ENCODE measurements at regions not wholly inside any gene's neighbourhood (a gene's known extent, or its start where the extent isn't known, plus 50 kb on each side); places are given as distances from the start of the nearest gene placed in this dataset.

DNA sequence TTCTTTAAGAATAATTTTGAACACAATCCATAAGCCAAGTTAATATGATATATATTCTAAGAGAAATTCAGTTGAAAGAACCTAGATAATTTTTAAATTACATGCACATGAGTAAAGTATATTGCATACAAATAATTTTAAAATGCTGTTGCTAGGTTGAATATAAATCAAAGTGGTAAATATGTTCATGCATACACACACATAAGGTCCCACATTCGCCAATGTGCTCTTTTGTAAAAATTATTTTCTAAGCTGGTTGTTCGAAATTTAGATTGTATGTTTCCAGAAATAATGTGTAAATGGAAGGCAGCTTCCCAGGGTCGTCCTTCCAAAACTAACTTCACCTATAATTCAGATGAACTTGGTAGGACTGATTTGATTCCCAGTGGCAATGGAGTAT, 173.7 kb upstream of the CCDC196 start (continued):
- TF ChIP-seq, protein P1, sequence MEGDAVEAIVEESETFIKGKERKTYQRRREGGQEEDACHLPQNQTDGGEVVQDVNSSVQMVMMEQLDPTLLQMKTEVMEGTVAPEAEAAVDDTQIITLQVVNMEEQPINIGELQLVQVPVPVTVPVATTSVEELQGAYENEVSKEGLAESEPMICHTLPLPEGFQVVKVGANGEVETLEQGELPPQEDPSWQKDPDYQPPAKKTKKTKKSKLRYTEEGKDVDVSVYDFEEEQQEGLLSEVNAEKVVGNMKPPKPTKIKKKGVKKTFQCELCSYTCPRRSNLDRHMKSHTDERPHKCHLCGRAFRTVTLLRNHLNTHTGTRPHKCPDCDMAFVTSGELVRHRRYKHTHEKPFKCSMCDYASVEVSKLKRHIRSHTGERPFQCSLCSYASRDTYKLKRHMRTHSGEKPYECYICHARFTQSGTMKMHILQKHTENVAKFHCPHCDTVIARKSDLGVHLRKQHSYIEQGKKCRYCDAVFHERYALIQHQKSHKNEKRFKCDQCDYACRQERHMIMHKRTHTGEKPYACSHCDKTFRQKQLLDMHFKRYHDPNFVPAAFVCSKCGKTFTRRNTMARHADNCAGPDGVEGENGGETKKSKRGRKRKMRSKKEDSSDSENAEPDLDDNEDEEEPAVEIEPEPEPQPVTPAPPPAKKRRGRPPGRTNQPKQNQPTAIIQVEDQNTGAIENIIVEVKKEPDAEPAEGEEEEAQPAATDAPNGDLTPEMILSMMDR (IDR thresholded peaks at IDR 0.05) = no peak
- TF ChIP-seq NFIC (IDR thresholded peaks at IDR 0.05; ENCODE audit: borderline replicate concordance) (no peak), FOSL2 (IDR thresholded peaks at IDR 0.05; ENCODE audit: borderline replicate concordance, low read depth) (no peak), EZH2phosphoT487 (IDR thresholded peaks at IDR 0.05; ENCODE audit: borderline replicate concordance, low read depth) (no peak), SMC3 (IDR thresholded peaks at IDR 0.05; ENCODE audit: low read depth, low read length) (no peak)

DNA sequence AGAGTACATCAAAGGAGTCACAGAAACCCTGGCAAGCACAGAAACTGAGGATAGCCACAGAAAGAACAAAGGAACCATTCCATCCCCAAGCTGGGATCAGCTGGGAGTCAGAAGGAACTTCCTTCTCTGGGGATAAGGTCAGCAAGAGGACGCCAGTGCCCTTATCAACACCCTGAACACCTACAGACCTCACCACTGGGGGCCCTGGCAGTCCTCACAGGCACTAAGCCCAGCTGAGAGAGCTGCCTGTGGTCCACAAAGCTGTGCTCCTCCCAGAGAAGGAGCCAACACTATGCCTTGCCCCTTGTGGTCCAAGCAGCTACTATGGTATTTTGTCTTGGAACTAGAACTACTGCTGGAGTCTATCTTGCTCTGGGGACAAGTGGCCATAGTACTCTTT, 171.1 kb upstream of the CCDC196 start:
- no peaks in the 10 kb centered on the region for H3F3A ChIP-seq (replicated peaks; ENCODE audit: insufficient read depth)
- H3K4me3 ChIP-seq (ENCODE audit: low read depth in 2 of 2, low read length in 1 of 2) = no peak overlapping the region
- no peaks in the 10 kb centered on the region for H3K36me3 ChIP-seq (replicated peaks in 1 of 2; ENCODE audit: control insufficient read depth in 1 of 2, insufficient read depth in 2 of 2, low read length in 1 of 2)
- H3K27ac ChIP-seq (ENCODE audit: low read depth in 2 of 2, low read length in 1 of 2) = no peak overlapping the region
- CTCF ChIA-PET = no interaction called here
- H3K9ac ChIP-seq = no peak overlapping the region
- H2AFZ ChIP-seq (ENCODE audit: low read depth) = no peak overlapping the region
- no peaks in the 10 kb centered on the region for H3K27me3 ChIP-seq (ENCODE audit: insufficient read depth)
- DNase-seq = no peak
- H4K20me1 ChIP-seq (ENCODE audit: insufficient read depth) = no peaks in the 10 kb centered on the region
- no peak overlapping the region for H3K4me2 ChIP-seq
- TF ChIP-seq ELF1 (IDR thresholded peaks at IDR 0.05) (no peak), MEF2A (IDR thresholded peaks at IDR 0.05; ENCODE audit: borderline replicate concordance, low read depth) (no peak), GABPA (IDR thresholded peaks at IDR 0.05; ENCODE audit: low read depth) (no peak), FOSL2 (IDR thresholded peaks at IDR 0.05; ENCODE audit: borderline replicate concordance, low read depth) (no peak), FOXM1 (IDR thresholded peaks at IDR 0.05; ENCODE audit: low read depth) (no peak), EP300 (IDR thresholded peaks at IDR 0.05; ENCODE audit: borderline replicate concordance in 1 of 2, low read depth in 1 of 2, low read length in 1 of 2) (no peak), NRF1 (IDR thresholded peaks at IDR 0.05; ENCODE audit: low read depth, low read length) (no peak)
- TF ChIP-seq, protein P2, sequence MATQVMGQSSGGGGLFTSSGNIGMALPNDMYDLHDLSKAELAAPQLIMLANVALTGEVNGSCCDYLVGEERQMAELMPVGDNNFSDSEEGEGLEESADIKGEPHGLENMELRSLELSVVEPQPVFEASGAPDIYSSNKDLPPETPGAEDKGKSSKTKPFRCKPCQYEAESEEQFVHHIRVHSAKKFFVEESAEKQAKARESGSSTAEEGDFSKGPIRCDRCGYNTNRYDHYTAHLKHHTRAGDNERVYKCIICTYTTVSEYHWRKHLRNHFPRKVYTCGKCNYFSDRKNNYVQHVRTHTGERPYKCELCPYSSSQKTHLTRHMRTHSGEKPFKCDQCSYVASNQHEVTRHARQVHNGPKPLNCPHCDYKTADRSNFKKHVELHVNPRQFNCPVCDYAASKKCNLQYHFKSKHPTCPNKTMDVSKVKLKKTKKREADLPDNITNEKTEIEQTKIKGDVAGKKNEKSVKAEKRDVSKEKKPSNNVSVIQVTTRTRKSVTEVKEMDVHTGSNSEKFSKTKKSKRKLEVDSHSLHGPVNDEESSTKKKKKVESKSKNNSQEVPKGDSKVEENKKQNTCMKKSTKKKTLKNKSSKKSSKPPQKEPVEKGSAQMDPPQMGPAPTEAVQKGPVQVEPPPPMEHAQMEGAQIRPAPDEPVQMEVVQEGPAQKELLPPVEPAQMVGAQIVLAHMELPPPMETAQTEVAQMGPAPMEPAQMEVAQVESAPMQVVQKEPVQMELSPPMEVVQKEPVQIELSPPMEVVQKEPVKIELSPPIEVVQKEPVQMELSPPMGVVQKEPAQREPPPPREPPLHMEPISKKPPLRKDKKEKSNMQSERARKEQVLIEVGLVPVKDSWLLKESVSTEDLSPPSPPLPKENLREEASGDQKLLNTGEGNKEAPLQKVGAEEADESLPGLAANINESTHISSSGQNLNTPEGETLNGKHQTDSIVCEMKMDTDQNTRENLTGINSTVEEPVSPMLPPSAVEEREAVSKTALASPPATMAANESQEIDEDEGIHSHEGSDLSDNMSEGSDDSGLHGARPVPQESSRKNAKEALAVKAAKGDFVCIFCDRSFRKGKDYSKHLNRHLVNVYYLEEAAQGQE (IDR thresholded peaks at IDR 0.05; ENCODE audit: low read depth, low read length) = no peak
- TF ChIP-seq, protein P3, sequence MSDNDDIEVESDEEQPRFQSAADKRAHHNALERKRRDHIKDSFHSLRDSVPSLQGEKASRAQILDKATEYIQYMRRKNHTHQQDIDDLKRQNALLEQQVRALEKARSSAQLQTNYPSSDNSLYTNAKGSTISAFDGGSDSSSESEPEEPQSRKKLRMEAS (IDR thresholded peaks at IDR 0.05; ENCODE audit: low read depth) = no peak
- TF ChIP-seq, protein P4, sequence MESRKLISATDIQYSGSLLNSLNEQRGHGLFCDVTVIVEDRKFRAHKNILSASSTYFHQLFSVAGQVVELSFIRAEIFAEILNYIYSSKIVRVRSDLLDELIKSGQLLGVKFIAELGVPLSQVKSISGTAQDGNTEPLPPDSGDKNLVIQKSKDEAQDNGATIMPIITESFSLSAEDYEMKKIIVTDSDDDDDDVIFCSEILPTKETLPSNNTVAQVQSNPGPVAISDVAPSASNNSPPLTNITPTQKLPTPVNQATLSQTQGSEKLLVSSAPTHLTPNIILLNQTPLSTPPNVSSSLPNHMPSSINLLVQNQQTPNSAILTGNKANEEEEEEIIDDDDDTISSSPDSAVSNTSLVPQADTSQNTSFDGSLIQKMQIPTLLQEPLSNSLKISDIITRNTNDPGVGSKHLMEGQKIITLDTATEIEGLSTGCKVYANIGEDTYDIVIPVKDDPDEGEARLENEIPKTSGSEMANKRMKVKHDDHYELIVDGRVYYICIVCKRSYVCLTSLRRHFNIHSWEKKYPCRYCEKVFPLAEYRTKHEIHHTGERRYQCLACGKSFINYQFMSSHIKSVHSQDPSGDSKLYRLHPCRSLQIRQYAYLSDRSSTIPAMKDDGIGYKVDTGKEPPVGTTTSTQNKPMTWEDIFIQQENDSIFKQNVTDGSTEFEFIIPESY (IDR thresholded peaks at IDR 0.05; ENCODE audit: borderline replicate concordance, low read depth) = no peak
- H3K9me3 ChIP-seq = no peaks in the 10 kb centered on the region
- no peaks in the 10 kb centered on the region for H3K4me1 ChIP-seq (ENCODE audit: control insufficient read depth in 1 of 2, insufficient read depth in 2 of 2, low read depth in 1 of 2, low read length in 1 of 2)
- no peaks in the 10 kb centered on the region for H3K79me2 ChIP-seq (ENCODE audit: insufficient read depth)
- WGBS (ENCODE audit: low lambda C conversion rate) = no CpG with 5 or more reads among the region's 1 CpG
- POLR2A ChIA-PET = no interaction called here
- no peaks in the 10 kb centered on the region for H3K9me2 ChIP-seq

All from SK-N-SH (cell line).